ENCODE measurements at regions not wholly inside any gene's neighbourhood (a gene's known extent, or its start where the extent isn't known, plus 50 kb on each side); places are given as distances from the start of the nearest gene placed in this dataset.

DNA sequence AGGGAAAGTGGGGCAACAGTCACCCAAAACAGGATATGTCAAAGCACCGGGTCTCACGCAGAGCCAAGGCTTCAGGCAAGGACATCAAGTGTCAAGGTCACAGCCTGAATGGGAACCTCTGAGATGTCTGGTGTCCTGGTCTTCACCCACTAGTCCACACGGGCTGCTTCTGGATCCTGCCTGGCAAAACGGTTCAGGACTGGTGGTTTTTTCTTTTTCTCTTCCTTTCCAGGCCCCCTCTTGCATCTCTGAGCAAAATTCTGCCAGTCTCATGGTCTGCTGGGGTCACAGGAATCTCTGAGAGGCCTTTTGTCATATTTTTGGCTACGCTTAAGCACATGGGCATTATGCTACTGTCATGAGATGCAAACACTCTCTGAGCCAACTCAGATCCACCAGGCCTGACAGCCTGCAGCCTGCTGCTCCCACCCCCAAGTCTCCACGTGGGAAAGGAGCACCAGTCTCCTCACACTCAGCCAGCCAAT is 518.2 kb upstream of the ZEB2 start:
- TF ChIP-seq CTCF (IDR thresholded peaks at IDR 0.05) (no peak), POLR2AphosphoS5 (IDR thresholded peaks at IDR 0.05; ENCODE audit: low read depth, low read length) (no peak)
